ENCODE measurements at regions not wholly inside any gene's neighbourhood (a gene's known extent, or its start where the extent isn't known, plus 50 kb on each side); places are given as distances from the start of the nearest gene placed in this dataset.

GRCh38 chr2:198371329-198371728 lies 566.9 kb downstream of the PLCL1 start:
- no peak for DNase-seq (ENCODE audit: low read depth)
- H3K4me3 ChIP-seq (ENCODE audit: low read length): no peak overlapping the region
- TF ChIP-seq CTCF (IDR thresholded peaks at IDR 0.05; ENCODE audit: insufficient read depth, low read depth, low read length, missing control alignments): no peak

GRCh38 chr2:198368089-198368488 lies 563.7 kb downstream of the PLCL1 start:
- no peak for TF ChIP-seq CTCF (IDR thresholded peaks at IDR 0.05; ENCODE audit: insufficient read depth, low read depth, low read length, missing control alignments)

GRCh38 chr2:198362740-198363139 lies 558.3 kb downstream of the PLCL1 start:
- no peak for DNase-seq (ENCODE audit: low read depth)
- no peak overlapping the region for H3K4me3 ChIP-seq (ENCODE audit: low read length)
- TF ChIP-seq CTCF (IDR thresholded peaks at IDR 0.05; ENCODE audit: insufficient read depth, low read depth, low read length, missing control alignments): no peak

More at GRCh38 chr2:198368089-198368488, 563.7 kb downstream of the PLCL1 start:
- H3K4me3 ChIP-seq (ENCODE audit: low read length): no peak overlapping the region
- no peak for DNase-seq (ENCODE audit: low read depth)

GRCh38 chr2:198359308-198359707 lies 554.9 kb downstream of the PLCL1 start:
- DNase-seq (ENCODE audit: low read depth): no peak
- no peak overlapping the region for H3K4me3 ChIP-seq (ENCODE audit: low read length)
- TF ChIP-seq CTCF (IDR thresholded peaks at IDR 0.05; ENCODE audit: insufficient read depth, low read depth, low read length, missing control alignments): no peak

- TF ChIP-seq CTCF (IDR thresholded peaks at IDR 0.05; ENCODE audit: insufficient read depth, low read depth, low read length, missing control alignments): no peak
- no peak for DNase-seq (ENCODE audit: low read depth)
- H3K4me3 ChIP-seq (ENCODE audit: low read length): no peak overlapping the region
Measured at GRCh38 chr2:198356157-198356556, 551.8 kb downstream of the PLCL1 start.

GRCh38 chr2:198351647-198352046 lies 547.3 kb downstream of the PLCL1 start:
- DNase-seq (ENCODE audit: low read depth): no peak
- no peak overlapping the region for H3K4me3 ChIP-seq (ENCODE audit: low read length)
- no peak for TF ChIP-seq CTCF (IDR thresholded peaks at IDR 0.05; ENCODE audit: insufficient read depth, low read depth, low read length, missing control alignments)

GRCh38 chr2:198347946-198348345 lies 543.6 kb downstream of the PLCL1 start:
- TF ChIP-seq CTCF (IDR thresholded peaks at IDR 0.05; ENCODE audit: insufficient read depth, low read depth, low read length, missing control alignments): no peak
- no peak overlapping the region for H3K4me3 ChIP-seq (ENCODE audit: low read length)
- DNase-seq (ENCODE audit: low read depth): no peak
